ENCODE measurements at regions not wholly inside any gene's neighbourhood (a gene's known extent, or its start where the extent isn't known, plus 50 kb on each side); places are given as distances from the start of the nearest gene placed in this dataset.
"Not testable (repeated sequence)": the region's sequence is repeated elsewhere in the genome, so short reads cannot be mapped to it uniquely, and the experiment has no call there.

DNA sequence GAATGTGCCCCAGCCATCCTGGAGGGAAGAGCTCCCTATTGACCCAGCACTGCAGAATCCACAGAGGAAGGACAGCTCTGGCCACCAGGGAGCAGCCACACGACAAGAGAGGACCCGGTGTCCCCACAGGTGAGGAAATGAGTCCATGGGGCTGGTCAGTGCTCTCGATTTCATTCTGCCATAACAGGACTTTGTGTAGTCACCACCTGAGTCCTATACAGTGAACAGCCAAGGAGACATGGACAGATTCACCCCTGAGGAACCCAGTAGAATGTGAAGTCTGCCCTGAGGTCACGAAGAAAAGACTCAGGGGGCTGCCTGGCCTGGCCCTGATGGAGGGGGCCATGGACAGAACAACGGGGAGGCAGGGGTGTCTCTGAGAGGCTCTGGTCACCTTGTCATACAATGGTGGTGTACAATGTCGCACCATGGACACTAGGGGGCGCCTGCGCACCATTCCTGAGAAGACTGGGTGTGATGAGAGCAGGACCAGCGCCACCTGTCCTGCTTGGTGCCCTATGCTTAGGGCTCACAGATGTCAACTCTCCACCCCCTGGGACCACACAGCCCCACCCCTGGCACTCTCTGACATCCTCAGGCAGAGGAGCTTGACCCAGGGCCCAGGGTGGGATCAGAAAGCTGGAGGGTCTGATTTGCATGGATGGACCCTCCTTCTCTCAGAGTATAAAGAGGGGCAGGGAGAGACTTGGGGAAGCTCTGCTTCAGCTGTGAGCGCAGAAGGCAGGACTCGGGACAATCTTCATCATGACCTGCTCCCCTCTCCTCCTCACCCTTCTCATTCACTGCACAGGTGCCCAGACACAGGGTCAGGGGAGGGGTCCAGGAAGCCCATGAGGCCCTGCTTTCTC lies 77.4 kb downstream of the VPREB1 start:
- H2BK15ac ChIP-seq (ENCODE audit: low read depth, low read length); H3K23ac ChIP-seq (ENCODE audit: insufficient read length, low read depth, low read length); H3K18ac ChIP-seq (ENCODE audit: insufficient read length, low read depth, low read length); H4K91ac ChIP-seq (ENCODE audit: insufficient read length, low read depth, low read length); H3K79me1 ChIP-seq (ENCODE audit: insufficient read depth, low read depth, low read length, poor library complexity, severe bottlenecking); H3T11ph ChIP-seq (ENCODE audit: low read length); H4K8ac ChIP-seq (replicated peaks; ENCODE audit: insufficient read length, low read depth, low read length); H3K56ac ChIP-seq (ENCODE audit: insufficient read length, low read depth, low read length); H3K9me3 Mint-ChIP-seq; H4K20me1 ChIP-seq (ENCODE audit: control insufficient read depth, insufficient read depth, insufficient read length); H3K9ac ChIP-seq (ENCODE audit: extremely low read depth, insufficient read length, low read length); H3K79me2 ChIP-seq (ENCODE audit: insufficient read depth, low read length); H3K9me3 ChIP-seq (ENCODE audit: control insufficient read depth, low read depth, low read length); H3K14ac ChIP-seq (ENCODE audit: insufficient read depth, low read length); H3K27ac Mint-ChIP-seq; H2BK12ac ChIP-seq (ENCODE audit: insufficient read length, low read depth, low read length); H2BK20ac ChIP-seq (ENCODE audit: low read depth, low read length, poor library complexity, severe bottlenecking); H3K4ac ChIP-seq (ENCODE audit: low read depth, low read length); H4K5ac ChIP-seq (ENCODE audit: insufficient read length, low read depth, low read length); H2BK120ac ChIP-seq (ENCODE audit: low read depth, low read length, poor library complexity, severe bottlenecking); H2AFZ ChIP-seq (ENCODE audit: low read length); H3K4me2 ChIP-seq (ENCODE audit: insufficient read depth, insufficient read length, low read length); H3K23me2 ChIP-seq (ENCODE audit: insufficient read length, low read depth, low read length, poor library complexity, severe bottlenecking); H3K4me1 ChIP-seq (ENCODE audit: insufficient read depth, low read length); H2AK5ac ChIP-seq (ENCODE audit: insufficient read length, low read length); H2BK5ac ChIP-seq (ENCODE audit: insufficient read length, low read length); H3K27ac ChIP-seq (ENCODE audit: insufficient read length, low read depth, low read length): not testable (repeated sequence)
- Mint-ChIP-seq H3K36me3 (ENCODE audit: insufficient read depth in 1 of 3, low read depth in 3 of 3) (peaks cover 26 to 32% (median 26%) of the 10 kb centered on the region in 3 experiments), H3K4me1 (peaks cover 11% of the 10 kb centered on the region in 2 experiments), H3K4me3 (peak overlapping the region in 1 of 2 experiments; percentile 38; a peak in 1 of 5 replicates), H3K27me3 (ENCODE audit: low read depth) (peaks cover 76% of the 10 kb centered on the region)
- peak; percentile 83 for DNase-seq
- TF ChIP-seq, protein P1, sequence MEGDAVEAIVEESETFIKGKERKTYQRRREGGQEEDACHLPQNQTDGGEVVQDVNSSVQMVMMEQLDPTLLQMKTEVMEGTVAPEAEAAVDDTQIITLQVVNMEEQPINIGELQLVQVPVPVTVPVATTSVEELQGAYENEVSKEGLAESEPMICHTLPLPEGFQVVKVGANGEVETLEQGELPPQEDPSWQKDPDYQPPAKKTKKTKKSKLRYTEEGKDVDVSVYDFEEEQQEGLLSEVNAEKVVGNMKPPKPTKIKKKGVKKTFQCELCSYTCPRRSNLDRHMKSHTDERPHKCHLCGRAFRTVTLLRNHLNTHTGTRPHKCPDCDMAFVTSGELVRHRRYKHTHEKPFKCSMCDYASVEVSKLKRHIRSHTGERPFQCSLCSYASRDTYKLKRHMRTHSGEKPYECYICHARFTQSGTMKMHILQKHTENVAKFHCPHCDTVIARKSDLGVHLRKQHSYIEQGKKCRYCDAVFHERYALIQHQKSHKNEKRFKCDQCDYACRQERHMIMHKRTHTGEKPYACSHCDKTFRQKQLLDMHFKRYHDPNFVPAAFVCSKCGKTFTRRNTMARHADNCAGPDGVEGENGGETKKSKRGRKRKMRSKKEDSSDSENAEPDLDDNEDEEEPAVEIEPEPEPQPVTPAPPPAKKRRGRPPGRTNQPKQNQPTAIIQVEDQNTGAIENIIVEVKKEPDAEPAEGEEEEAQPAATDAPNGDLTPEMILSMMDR (conservative IDR thresholded peaks at IDR 0.05), result peak; percentile 84
- no CpG with 5 or more reads among the region's 11 CpGs for WGBS (ENCODE audit: extremely low coverage, insufficient read length, low lambda C conversion rate)
- H3K27me3 ChIP-seq (ENCODE audit: insufficient read depth, low read length), result peaks cover 16% of the 10 kb centered on the region; the same call in 1 of the 2 replicates
